ENCODE measurements at regions not wholly inside any gene's neighbourhood (a gene's known extent, or its start where the extent isn't known, plus 50 kb on each side); places are given as distances from the start of the nearest gene placed in this dataset.

- no peak for DNase-seq
Observed at GRCh38 chr4:163582703-163583102, 88.2 kb downstream of the TMA16 start.

GRCh38 chr4:163587867-163588266 lies 93.4 kb downstream of the TMA16 start:
- DNase-seq, result no peak

DNA sequence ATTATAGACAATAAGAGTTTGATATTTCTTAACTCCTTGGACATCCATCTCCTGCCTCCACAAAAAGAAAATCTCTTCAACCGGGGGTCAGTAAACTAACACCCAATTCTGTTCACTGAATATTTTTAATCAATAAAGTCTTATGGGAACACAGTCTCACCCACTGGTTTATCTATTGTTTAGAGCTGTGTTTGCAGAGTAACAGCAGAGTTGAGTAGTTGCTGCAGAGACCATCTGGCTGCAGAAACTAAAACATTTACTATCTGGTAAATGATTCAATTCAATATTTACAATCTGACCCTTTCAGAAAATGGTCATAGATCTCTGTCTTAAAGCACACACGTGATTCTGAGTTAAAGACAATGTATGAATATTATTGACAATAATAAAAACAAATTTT lies 94.0 kb downstream of the TMA16 start:
- DNase-seq, result no peak

GRCh38 chr4:163590103-163590502 lies 95.6 kb downstream of the TMA16 start:
- DNase-seq, result no peak

- DNase-seq, result no peak
Observed at GRCh38 chr4:163590619-163591264, 96.3 kb downstream of the TMA16 start.

DNA sequence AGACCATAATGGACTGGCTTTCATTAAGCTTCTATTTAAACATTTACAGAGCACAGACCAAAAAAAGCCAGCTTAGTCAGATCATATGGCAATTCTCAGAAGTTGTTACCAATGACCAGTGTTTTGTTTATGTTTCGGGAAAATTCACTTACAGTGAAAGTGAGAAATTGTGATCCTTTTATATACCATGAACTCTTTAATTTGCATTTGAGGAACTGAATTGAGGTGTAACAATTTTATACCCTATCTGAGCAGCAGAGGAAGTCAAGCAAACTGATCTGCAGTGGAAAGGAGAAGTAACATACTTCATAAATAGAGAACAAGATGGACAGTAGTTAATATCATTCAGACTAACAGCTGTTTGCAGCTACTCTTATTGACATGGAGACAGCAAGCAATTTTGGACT lies 97.1 kb downstream of the TMA16 start:
- DNase-seq, result no peak

DNA sequence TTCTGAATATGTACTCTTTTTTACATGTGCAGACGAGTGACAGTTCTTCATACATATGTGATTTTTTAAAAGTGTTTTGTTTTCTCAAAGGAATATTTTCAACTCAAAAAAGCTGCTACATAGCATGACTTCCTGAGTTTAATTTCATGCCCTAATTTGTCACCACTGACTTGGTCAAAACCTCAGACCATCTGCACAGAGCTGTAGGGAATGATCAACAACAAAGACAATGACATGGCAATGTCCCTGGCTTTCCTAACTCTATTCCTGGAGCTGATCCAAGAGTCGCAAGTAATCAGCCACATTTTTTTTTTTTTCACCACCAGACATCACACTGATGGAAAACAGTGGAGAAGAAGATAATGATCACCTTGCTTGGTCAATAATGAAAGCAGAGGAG lies 97.7 kb downstream of the TMA16 start:
- DNase-seq, result no peak

DNA sequence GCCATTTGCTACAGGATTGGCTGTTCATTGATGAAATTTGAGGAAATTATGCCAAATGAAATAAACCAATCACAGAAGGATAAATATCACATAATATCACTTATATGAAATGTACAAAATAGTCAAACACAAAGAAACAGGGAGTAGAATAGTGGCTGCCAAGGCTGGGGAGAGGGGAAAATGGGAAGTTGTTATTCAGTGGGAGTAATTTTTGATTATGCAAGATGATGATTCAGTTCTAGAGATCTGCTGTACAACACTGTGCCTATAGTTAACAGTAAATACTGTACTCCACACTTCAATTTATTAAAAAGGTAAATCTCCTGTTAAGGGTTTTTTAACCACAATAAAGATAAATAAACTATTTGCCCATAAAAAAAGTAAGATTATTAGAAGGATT lies 101.1 kb downstream of the TMA16 start:
- no peak for DNase-seq

GRCh38 chr4:163598028-163598427 lies 103.5 kb downstream of the TMA16 start:
- no peak for DNase-seq

- no peak for DNase-seq
Observed at GRCh38 chr4:163598489-163598888, 104.0 kb downstream of the TMA16 start.

- DNase-seq, result no peak
Observed at GRCh38 chr4:163600727-163601126, 106.2 kb downstream of the TMA16 start.

DNA sequence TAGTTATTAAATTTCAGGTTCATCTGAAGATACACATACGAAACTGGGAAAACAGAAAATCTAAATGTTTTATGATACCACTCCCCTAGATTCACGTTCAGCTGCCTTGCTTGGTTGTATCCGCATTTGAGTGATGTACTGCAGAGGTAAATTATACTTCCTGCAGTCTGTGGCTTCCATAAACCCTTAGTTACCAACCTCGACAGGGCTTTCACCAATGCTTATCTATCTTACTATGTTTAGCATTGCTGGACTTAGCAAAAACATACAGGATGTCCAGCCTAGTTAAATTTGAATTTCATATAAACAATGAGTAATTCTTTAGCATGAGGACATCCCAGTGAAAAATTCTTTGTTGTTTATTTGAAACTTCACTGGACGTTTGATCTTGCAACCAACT lies 108.8 kb downstream of the TMA16 start:
- no peak for DNase-seq

DNA sequence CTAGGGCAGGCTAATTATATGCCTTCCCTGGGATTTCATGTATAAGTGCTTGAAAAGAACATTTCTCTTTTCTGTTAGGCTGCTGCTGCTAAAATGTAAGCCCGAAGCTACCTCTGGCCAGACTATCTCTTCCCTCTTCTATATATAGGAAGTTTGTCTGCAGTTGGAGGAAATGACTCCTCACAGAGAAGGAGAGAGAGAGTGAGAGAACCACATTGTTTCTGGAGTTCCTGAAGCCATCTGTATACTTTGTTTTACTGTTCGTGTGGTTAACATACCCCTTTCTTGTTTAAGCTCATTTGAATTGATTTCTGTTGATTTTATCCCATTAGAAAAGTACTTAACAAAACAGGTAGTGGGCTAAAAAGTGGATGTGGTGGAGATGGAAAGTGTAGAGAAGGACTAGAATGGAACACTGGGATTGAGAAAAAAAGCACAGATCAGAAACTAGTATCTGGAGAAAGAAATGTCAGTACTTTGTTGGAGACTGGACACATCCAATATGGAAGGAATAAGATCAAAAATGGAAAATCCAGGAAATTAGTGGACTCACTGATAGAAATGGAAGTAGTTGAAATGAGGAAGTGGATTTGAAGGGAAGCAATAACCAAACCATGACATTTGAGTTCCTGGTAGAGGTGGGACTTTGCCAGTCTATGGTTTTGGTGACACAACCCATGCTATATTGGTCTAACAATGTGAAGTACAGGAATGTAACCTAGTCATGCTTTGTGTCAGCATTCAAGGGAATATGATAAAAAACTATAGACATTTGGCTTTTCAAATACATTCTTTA lies 112.6 kb downstream of the TMA16 start:
- no peak for DNase-seq

GRCh38 chr4:163609019-163609418 lies 114.5 kb downstream of the TMA16 start:
- no peak for DNase-seq

DNA sequence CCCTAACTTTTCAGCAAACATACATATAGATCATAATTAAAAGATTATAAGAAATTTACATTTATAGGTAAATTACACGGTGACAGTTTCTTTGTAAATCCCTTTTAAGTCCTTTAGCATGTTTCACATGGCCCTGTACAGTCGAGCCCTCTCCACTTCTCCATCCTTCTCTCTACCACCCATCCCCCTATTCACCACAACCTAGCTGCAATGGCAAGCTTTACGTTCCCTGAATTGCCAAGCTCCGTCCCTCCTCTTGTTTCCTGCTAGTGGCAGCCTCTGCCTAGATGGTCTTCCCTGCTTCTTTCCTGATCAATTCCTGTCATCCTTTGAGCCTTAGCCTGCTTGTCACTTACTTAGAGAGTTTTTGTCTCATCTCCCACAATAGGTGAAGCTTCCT lies 116.2 kb downstream of the TMA16 start:
- DNase-seq, result no peak

GRCh38 chr4:163611182-163611581 lies 116.7 kb downstream of the TMA16 start:
- DNase-seq, result no peak

- DNase-seq, result no peak
Observed at GRCh38 chr4:163611784-163612445, 117.4 kb downstream of the TMA16 start.

GRCh38 chr4:163612762-163613161 lies 118.3 kb downstream of the TMA16 start:
- no peak for DNase-seq

DNA sequence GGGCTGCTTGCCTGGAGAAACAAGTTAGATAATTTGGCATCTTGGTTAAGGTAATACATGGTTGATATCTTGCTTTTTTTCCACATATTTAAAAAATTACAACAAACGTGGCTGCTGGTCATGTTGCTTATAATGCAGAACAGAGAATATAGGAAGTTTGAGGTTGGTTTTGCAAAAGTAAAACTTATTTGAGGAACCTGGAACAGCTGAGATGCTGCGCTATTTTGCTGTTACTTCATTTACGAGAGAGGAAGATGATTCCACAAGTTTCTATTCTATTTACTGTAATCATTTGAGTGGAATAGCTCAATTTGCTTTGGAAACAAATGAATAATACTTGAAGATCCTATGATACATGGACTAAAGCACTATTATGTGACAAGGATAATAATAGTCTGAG lies 118.9 kb downstream of the TMA16 start:
- no peak for DNase-seq

- DNase-seq, result no peak
Observed at GRCh38 chr4:163614866-163615265, 120.4 kb downstream of the TMA16 start.

DNA sequence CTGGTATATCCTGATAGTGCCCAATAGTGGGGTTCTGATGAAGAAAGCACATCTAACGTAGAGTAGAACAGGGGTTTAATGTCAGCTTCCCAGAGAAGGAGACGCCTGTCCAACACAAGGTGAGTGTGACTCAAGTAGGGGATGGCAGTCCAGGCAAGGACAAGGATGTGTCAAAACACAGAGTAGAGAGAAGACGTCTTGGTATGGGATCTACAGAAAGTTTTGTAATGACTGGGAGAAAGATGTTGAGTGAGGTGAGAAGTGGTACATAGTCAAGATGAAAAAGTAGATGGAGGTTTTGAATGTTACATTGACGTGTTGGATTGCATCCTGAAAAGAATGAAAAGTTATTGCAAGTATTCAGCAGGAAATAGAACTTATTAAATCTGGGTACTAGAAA lies 124.4 kb downstream of the TMA16 start:
- DNase-seq, result no peak

- no peak for DNase-seq
Observed at GRCh38 chr4:163620738-163621137, 126.2 kb downstream of the TMA16 start.

- no peak for DNase-seq
Observed at GRCh38 chr4:163621821-163622220, 127.3 kb downstream of the TMA16 start.

- DNase-seq, result no peak
Observed at GRCh38 chr4:163622379-163623035, 128.0 kb downstream of the TMA16 start.

Data from NCI-H2029 (cell line).